ENCODE measurements at regions not wholly inside any gene's neighbourhood (a gene's known extent, or its start where the extent isn't known, plus 50 kb on each side); places are given as distances from the start of the nearest gene placed in this dataset.

GRCh38 chr9:38227061-38227540, 158.1 kb upstream of the SHB start:
- DNase-seq (ENCODE audit: low spot score), result peak; percentile 11

GRCh38 chr9:38226491-38226951, 157.5 kb upstream of the SHB start:
- DNase-seq (ENCODE audit: low spot score), result no peak

DNA sequence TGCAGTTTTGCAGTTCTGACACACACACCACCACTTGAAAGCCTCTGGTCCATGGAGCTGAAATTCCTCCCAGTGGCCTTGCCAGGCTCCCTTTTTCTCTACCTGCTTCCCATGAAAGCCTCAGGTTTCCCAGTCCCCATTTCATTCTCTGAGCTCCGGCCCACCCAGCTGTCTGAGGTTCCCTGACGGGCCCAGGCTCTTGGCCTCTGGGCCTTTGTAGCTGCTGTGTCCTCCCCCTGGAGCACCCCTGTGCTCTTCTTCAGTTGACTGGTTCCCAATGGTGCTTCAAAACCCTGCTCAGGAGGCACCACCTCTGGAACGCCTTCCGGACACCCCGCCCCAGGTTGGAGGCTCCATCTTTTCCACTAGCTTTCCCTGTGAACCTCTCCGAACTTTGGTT, 155.9 kb upstream of the SHB start:
- DNase-seq (ENCODE audit: low spot score), result no peak

DNA sequence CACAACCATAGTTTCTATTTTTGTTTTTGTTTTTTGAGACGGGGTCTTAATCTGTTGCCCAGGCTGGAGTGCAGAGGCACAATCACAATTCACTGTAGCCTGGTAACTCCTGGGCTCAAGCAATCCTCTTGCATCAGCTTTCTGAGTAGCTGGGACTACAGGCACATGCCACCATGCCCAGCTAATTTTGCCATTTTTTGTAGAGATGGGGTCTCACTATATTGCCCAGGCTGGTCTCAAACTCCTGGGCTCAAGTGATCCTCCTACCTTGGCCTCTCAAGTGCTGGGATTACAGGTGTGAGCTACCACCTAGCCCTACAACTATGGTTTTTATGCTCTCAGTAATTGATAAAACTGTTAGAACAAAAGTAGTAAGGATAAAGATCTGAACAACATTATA, 147.5 kb upstream of the SHB start:
- DNase-seq (ENCODE audit: low spot score), result no peak

DNA sequence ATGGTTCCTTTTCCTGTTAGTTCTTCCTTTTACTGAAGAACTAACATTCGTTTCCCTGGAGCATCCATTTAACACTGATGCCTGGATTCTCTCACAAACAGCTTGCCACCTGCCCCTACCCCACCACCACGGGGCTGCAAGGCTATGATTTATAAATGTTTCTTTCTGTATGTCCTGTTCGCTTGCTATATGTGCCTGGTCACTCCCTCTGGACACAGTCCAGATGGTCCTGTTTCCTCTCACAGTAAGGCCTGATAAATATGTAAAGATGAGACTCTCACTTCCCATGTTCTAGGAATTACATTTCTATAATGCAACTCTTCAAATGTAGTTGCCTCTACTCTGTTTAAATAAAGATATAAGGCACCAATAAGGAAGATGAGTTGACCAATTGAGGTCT, 146.4 kb upstream of the SHB start:
- no peak for DNase-seq (ENCODE audit: low spot score)

DNA sequence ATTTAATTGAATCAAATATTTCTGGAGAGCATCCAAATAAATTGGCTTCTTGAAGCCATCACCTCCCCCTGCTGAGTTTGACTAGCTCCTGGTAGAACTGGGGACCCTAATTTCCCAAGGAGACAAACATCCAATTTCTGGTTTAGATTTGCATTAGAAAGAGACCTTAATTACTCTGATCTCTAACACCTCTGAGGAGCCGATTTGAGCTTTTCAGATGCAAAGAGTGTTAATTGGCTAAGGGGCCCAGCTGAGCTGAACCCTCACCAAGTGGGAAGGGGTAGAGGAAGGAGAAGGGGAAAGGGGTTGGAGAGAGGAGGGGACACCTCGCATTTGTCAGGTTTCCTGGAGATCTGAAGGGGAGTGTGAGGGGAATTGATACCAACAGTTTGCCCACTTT, 145.4 kb upstream of the SHB start:
- DNase-seq (ENCODE audit: low spot score), result no peak

GRCh38 chr9:38213631-38214299, 144.7 kb upstream of the SHB start:
- DNase-seq (ENCODE audit: low spot score), result no peak

GRCh38 chr9:38212016-38212415, 143.0 kb upstream of the SHB start:
- DNase-seq (ENCODE audit: low spot score), result no peak

DNA sequence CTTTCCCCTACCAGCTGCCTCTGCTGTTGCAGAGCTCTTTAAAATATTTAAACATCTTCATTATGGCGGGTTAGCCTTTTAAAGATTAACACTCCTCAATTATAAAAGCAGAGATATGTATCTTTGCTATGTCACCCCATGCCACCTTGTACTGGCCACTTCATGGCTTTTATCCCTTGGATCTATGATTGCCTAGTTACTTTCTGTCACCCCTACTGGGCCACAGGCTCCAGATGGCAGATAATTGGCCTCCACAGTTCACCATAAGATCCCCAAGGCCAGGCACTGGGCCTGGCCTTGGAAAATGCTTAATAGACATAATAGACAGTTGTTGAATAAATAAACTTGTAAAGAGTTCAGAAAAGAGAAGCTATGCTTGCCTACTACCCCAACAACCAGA, 142.0 kb upstream of the SHB start:
- no peak for DNase-seq (ENCODE audit: low spot score)

- DNase-seq (ENCODE audit: low spot score), result no peak
These were observed 139.3 kb upstream of the SHB start for GRCh38 chr9:38208206-38208901.

- DNase-seq (ENCODE audit: low spot score), result no peak
These were observed 138.3 kb upstream of the SHB start for GRCh38 chr9:38207247-38207778.

GRCh38 chr9:38205279-38205678, 136.3 kb upstream of the SHB start:
- no peak for DNase-seq (ENCODE audit: low spot score)

DNA sequence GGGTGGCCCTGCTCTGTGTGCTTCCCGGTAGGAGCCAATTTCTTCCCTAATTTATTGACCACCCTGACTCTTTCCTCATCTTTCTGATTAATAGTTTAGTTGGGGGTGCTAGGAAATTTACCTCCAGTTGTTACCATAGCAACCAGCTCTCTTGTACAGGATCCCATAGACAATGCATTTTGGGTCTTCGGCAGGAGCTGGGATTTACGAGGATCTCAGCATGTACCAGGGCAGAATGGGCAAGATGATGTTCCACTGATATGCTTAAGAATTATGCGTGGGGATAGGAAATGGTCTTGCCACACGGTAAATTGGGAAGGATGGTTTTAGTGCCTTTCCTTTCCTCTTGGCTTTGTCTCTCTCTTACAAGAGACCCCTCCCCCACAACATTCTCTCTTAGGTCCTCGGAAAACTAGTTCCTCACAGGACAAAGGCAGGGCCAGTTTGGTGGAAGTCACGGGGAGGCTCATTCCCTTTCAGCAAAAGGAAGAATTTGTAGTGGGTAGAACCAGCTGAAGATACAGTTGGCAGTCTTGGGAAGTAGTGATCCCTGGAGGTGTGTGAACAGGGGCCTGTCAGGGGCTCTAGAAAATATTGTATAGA, 133.4 kb upstream of the SHB start:
- no peak for DNase-seq (ENCODE audit: low spot score)

GRCh38 chr9:38201844-38202243, 132.8 kb upstream of the SHB start:
- no peak for DNase-seq (ENCODE audit: low spot score)

DNA sequence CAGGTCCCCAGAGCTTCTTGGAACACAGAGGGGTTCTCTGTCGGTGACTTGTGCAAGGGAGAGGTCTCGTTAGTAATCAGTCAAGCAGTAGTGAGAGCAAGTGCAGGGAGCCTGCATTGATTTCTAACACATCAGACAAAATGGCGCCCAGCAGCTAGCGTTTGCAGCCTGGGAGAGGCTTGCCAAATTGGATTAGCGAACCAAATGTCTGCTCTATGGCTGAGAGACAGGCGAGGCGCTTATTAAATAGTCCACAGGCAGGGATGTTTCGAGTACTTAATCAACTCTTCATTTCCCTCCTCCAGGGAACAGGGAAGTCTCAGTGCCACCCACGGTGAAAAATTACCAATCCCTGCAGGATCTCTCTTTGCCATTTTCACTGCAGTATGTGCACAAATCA, 131.4 kb upstream of the SHB start:
- DNase-seq (ENCODE audit: low spot score), result no peak

- no peak for DNase-seq (ENCODE audit: low spot score)
These were observed 129.1 kb upstream of the SHB start for GRCh38 chr9:38198140-38198539.

DNA sequence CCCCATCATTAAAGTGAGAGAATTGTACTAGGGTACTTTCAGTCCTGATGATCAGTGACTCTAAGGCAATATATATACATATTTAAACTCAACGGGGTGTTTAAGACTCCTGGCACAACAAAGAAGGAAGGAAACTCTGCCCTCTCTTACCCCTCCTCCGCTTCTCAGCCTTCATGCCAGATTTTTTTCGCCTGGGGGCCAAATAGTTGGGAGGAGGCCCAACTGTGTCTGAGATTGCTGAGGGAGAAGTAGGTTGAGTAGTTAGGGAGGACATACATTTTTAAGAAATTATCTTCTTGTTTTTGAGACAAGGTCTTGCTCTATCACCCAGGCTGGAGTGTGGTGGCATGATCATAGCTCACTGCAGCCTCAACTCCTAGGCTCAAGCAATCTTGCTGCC, 127.7 kb upstream of the SHB start:
- DNase-seq (ENCODE audit: low spot score), result no peak

- no peak for DNase-seq (ENCODE audit: low spot score)
These were observed 126.7 kb upstream of the SHB start for GRCh38 chr9:38195737-38196161.

DNA sequence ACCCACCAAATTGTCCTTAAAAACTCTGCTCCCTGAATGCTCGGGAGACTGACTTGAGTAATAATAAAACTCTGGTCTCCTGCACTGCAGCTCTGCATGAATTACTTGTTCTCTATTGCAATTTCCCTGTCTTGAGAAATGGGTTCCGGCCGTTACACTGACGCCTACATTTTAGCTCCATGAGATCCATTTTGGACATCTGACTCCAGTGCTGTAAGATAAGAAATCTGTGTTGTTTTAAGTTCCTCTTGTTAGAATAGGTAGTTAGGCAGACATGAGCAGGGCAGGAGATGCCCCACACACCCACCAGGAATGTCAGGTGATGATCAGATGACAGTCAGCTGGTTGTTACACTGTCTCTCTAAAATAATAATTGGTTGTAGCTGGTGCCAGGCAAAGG, 125.8 kb upstream of the SHB start:
- DNase-seq (ENCODE audit: low spot score), result no peak

DNA sequence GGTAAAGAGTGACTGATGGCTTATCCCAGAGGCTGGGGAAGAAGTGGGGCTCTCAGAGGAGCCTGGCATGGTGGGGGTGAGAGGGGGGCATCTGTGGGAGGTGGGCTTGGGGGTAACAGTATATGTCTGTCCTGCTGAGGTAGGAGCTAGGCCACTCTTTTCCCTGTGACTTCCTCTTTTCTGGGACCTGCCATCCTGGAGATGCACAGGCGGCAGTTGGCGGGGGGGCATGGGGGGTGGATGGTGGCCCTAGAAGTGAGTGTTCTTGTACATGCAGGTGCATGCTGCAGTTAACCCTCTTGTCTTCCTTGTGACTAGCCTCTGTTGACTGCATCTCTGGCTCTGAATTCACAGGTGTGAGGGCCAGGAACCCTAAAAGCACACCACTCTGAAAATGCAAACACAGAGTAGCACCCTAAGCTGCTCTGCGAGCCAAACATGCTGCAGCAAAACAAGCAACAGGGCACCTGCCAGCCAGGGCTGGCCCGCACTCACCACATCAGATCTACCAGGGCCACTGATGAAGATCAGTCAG, 123.8 kb upstream of the SHB start:
- DNase-seq (ENCODE audit: low spot score), result no peak

- DNase-seq (ENCODE audit: low spot score), result no peak
These were observed 117.5 kb upstream of the SHB start for GRCh38 chr9:38186404-38187115.

Measured in RKO (cell line).